Head of caudate nucleus (tissue), 42 donors: ENCODE measurements at regions not wholly inside any gene's neighbourhood (a gene's known extent, or its start where the extent isn't known, plus 50 kb on each side); places are given as distances from the start of the nearest gene placed in this dataset.
"Not testable (repeated sequence)": the region's sequence is repeated elsewhere in the genome, so short reads cannot be mapped to it uniquely, and the experiment has no call there.

ENCODE experiments used
- DNase-seq, 42 donors: peaks; one replicate each; pipeline versions ENCODE4 v3.0.0 to v3.0.0-alpha.2; 2020 to 2021; ENCODE audit warnings: mixed read lengths in 7 of 42
- intact Hi-C: fragments of 100-400 bp; cut with DNase I; formaldehyde crosslinking; loops from one replicate; pipeline ENCODE4 v1.15.0; 2022

- peak in 1 of 42 donors; percentile 22 for DNase-seq
- intact Hi-C loops, result no loop called here
Measured at GRCh38 chr3:65020281-65021160, 332.7 kb upstream of the ADAMTS9 start.

- intact Hi-C loops, result no loop called here
Measured at GRCh38 chr3:65019443-65020055, 331.7 kb upstream of the ADAMTS9 start.

GRCh38 chr3:65018801-65019200 lies 331.0 kb upstream of the ADAMTS9 start:
- no peak for DNase-seq
- intact Hi-C loops, result no loop called here

More at GRCh38 chr3:65019443-65020055, 331.7 kb upstream of the ADAMTS9 start:
- DNase-seq, result no peak

- no peak for DNase-seq
- intact Hi-C loops, result no loop called here
Measured at GRCh38 chr3:65017359-65017758, 329.6 kb upstream of the ADAMTS9 start.

- DNase-seq, result no peak
- intact Hi-C loops, result no loop called here
Measured at GRCh38 chr3:65015711-65016110, 327.9 kb upstream of the ADAMTS9 start.

- no peak for DNase-seq
- intact Hi-C loops, result no loop called here
Measured at GRCh38 chr3:65013053-65013452, 325.3 kb upstream of the ADAMTS9 start.

- no peak for DNase-seq
- intact Hi-C loops, result no loop called here
Measured at GRCh38 chr3:65006300-65006739, 318.5 kb upstream of the ADAMTS9 start.

GRCh38 chr3:65005486-65005885 lies 317.7 kb upstream of the ADAMTS9 start:
- DNase-seq, result no peak
- intact Hi-C loops, result no loop called here

- intact Hi-C loops, result no loop called here
- DNase-seq, result peak in 37 of 42 donors; percentile 8 to 73 (median 40)
Measured at GRCh38 chr3:65004795-65005295, 317.0 kb upstream of the ADAMTS9 start.

GRCh38 chr3:65004306-65004705 lies 316.5 kb upstream of the ADAMTS9 start:
- intact Hi-C loops, result no loop called here
- no peak for DNase-seq

GRCh38 chr3:65001119-65001518 lies 313.3 kb upstream of the ADAMTS9 start:
- intact Hi-C loops, DNase-seq: not testable (repeated sequence)

GRCh38 chr3:64998317-64998716 lies 310.5 kb upstream of the ADAMTS9 start:
- intact Hi-C loops, result no loop called here

GRCh38 chr3:64995857-64996551 lies 308.2 kb upstream of the ADAMTS9 start:
- intact Hi-C loops, result no loop called here
- no peak for DNase-seq

More at GRCh38 chr3:64998317-64998716, 310.5 kb upstream of the ADAMTS9 start:
- DNase-seq, result no peak

GRCh38 chr3:64993781-64994180 lies 306.0 kb upstream of the ADAMTS9 start:
- intact Hi-C loops, result no loop called here
- no peak for DNase-seq

- intact Hi-C loops, result no loop called here
- DNase-seq, result peak in 33 of 42 donors; percentile 2 to 71 (median 33)
Measured at GRCh38 chr3:64992530-64993285, 304.9 kb upstream of the ADAMTS9 start.

- intact Hi-C loops, result no loop called here
- DNase-seq, result peak in 1 of 42 donors; percentile 43
Measured at GRCh38 chr3:64988188-64988587, 300.4 kb upstream of the ADAMTS9 start.

- intact Hi-C loops, result no loop called here
- no peak for DNase-seq
Measured at GRCh38 chr3:64987726-64988125, 299.9 kb upstream of the ADAMTS9 start.

GRCh38 chr3:64985072-64985471 lies 297.3 kb upstream of the ADAMTS9 start:
- intact Hi-C loops, result no loop called here
- DNase-seq, result no peak
